HG03139 (cell line): ENCODE measurements at regions not wholly inside any gene's neighbourhood (a gene's known extent, or its start where the extent isn't known, plus 50 kb on each side); places are given as distances from the start of the nearest gene placed in this dataset.

ENCODE experiments used
- ATAC-seq: cut with Tn5 transposase; IDR thresholded peaks from one replicate; pipeline ENCODE4 v1.9.1; 2021; ENCODE audit not compliant: unreplicated experiment

GRCh38 chr13:47351798-47352197, 454.9 kb upstream of the HTR2A start:
- ATAC-seq: no peak

DNA sequence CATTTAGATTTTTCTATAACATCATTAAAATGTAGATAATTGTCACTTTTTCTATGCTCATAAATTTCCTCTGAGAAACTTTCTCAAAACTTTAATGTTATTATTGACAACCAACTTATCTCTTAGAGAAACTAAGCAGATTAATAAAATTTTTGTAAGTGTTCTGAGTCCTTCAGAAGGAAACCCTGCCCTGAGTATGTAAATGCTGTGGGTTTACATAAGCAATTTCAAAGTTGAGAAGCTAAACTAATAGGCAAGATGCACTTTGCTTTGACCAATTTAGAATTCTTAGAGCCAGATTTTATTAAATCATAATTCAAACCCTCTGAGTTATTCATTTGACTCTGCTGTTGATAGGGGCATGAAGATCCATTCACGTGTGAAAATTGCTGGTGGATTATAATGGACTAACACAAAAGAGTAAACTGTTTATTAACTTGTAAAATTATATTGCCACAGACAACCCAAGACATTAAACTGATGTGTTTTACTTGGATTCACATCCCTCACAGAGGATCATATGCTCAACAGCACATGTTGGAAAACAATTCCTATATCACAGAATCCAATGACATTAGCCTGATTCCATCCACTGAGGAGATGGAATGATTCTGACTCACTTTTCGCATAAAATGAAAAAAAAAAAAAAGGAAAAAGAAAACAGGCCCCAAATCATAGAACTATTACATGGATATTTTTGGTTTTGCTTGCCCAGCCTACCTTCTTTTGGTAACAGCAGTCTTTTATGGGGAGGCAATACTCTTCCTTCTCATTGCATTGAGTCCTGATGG, 453.7 kb upstream of the HTR2A start:
- ATAC-seq: no peak

DNA sequence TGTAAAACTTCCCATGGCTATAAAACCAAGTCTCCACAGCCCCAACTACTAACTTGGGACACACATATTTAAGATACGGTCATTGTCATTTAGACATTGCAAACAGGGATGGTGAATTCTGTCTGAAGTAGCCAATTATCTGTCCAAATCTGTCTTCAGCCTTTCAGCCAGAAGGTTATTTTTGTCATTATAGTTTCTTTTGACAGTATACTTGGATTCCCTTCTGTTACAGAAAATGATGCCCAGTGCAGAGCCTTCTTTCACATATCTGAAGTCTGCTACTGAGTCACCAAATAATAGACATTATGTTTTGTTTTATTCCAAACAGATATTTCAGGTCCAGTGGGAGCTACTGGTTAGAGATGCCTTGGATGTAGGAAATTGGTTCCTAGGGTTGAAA, 452.4 kb upstream of the HTR2A start:
- ATAC-seq: no peak

- no peak for ATAC-seq
These were observed 441.1 kb upstream of the HTR2A start for GRCh38 chr13:47337781-47338507.

- ATAC-seq: no peak
These were observed 437.3 kb upstream of the HTR2A start for GRCh38 chr13:47334173-47334572.

DNA sequence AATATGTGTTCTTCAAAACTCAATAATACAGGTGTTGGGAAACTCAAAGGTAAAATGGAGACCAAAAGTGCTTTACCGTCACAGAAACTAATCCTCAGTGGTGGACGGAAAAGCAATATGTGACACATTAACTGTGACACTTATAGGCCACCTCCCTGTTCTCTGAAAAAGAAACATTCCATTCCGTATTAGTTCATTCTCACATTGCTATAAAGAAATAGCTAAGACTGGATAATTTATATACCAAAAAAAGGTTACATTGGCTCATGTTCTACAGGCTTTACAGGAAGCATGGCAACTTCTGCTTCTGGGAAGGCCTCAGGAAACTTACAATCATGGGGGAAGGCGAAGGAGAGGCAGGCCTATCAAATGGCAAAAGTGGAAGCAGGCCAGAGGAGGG, 435.3 kb upstream of the HTR2A start:
- no peak for ATAC-seq

DNA sequence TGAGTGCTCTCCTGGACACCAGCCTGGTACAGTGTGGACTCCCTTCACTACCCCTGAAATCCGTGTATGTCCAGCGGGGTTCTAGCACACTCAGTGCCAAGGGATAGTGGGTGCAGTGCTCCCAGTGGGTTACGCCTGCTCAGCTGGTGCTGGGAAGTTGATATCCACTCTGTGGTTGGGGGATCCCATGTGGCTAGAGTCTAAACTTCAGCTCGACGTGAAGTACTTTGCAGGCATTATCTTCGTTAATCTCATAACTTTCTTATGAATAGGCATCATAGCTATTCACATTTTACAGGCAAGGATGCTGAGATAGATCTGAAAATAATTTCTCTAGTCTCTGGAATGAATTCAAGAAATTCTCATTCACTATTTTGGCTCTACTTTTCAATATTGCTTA, 433.2 kb upstream of the HTR2A start:
- ATAC-seq: no peak

DNA sequence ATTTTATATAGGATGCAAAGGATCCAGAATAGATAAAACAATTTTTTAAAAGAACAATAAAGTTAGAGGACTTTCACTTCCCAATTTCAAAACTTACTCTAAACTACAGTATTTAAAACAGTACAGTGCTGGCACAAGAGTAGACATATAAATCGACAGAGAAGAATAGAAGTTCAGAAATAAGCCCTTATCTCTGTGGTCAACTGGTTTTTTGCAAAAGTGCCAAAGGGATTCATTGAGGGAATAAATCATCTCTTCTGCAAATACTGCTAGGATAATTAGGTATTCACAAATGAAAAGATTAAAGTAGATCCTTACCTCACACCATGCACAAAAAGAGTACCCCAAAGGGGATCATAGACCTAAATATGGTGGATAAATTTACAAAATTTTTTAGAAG, 431.0 kb upstream of the HTR2A start:
- ATAC-seq: no peak

GRCh38 chr13:47326061-47326460, 429.2 kb upstream of the HTR2A start:
- no peak for ATAC-seq

GRCh38 chr13:47317356-47317755, 420.5 kb upstream of the HTR2A start:
- ATAC-seq: no peak

- no peak for ATAC-seq
These were observed 413.5 kb upstream of the HTR2A start for GRCh38 chr13:47310401-47310800.

- ATAC-seq: no peak
These were observed 410.1 kb upstream of the HTR2A start for GRCh38 chr13:47306991-47307390.

DNA sequence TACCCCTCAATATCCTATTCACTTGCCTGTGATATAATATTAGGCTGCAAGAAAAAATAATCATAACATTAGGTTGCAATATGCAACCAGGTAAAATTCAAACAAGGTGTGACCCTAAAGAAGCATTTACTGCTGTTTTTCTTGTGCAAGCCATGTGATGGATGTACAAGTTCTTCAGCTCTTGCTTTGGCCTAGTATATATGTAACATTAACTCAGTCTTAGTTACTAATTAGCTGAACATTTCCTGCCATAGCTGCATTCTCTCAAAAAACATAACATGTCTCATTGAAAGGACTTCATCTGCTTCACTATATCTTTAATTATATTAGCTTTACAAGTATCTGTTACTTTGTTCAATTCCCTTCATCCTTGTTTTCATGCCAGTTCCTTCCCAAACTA, 406.8 kb upstream of the HTR2A start:
- ATAC-seq: peak; percentile 89

- ATAC-seq: no peak
These were observed 402.5 kb upstream of the HTR2A start for GRCh38 chr13:47299304-47299703.

DNA sequence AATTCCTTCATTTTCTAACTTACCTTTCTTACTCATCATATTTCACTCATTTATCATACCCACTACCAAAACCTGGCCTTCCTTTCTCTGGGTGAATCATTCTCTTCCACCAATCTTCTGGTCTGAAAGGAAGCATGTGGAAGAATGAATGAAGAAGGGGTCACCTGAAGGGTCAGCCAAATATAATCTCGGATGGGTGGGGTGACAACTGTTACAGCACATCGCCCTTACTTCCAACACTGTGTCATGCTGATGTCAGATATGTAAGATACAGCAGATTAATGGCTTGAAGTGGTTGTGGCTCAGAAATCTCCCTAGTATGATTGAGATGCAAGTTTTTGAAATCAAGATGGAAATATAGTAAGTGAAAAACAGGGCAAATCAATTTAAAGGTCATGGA, 401.7 kb upstream of the HTR2A start:
- no peak for ATAC-seq

DNA sequence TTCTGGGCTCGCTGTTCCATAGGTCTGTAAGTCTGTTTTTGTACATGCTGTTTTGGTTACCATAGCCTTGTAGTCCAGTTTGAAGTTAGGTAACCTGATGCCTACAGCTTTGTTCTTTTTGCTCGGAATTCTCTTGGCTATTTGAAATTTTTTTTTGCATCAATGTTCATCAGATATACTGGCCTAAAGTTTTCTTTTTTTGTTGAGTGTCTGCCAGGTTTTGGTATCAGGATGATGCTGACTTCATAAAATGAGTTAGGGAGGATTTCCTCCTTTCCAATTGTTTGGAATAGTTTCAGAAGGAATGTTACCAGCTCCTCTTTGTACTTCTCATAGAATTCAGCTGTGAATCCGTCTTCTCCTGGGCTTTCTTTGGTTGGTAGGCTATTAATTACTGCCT, 397.8 kb upstream of the HTR2A start:
- ATAC-seq: no peak

- no peak for ATAC-seq
These were observed 394.3 kb upstream of the HTR2A start for GRCh38 chr13:47291107-47291656.

DNA sequence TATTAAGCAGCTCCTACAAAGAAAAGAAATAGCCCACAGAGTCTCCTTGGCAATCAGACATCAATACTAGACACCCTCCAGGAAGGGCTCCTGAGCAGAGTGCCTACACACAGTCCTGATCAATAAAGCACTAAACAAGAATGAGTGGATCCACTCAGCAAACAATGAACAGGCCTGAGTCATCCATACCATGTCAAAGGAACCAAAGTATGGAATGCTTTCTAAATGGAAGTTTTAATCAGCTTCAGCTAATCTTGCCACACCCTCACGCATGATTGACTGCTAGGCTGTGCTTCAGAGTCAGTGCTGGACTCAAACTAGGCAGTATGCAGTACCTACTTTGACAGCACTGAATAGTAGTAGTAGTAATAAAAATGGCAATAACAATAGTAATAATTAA, 392.7 kb upstream of the HTR2A start:
- ATAC-seq: no peak

DNA sequence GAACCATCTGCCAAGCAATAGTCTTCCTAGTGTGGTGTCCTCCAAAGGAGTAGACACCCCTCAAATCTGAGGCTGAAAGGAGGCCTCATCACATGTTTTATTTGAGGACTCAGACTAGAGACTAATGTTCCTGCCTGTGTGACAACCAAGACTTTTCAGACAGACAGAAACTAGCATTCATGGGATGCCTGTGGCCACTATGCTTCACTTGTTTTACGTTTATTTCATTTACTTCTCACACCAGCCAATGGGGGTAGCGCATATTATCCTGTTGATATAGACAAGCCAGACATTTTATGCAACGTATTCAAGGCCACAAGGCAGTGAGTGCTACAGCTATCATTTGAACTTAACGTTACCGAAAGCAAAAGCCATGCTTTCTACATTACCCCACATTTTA, 391.7 kb upstream of the HTR2A start:
- ATAC-seq: no peak

- no peak for ATAC-seq
These were observed 390.5 kb upstream of the HTR2A start for GRCh38 chr13:47287291-47287751.

DNA sequence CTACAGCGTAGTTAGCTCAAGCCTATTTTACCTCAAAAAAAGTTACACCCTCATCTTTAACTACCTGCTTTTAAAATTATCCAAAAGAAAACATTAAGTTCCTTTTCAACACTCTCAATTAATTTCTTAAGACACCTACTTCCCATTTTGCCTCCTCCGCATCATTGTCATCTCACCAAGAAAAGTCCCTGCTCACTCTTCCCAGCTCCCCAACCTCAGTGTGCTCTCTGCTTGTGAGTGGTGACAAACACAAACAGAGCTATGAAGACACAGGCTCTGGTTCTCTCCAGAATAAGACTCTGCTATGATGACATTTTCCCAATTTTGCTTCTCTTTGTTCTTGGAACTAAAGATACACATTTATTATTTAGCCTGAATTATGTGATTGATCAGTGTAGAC, 385.1 kb upstream of the HTR2A start:
- no peak for ATAC-seq

DNA sequence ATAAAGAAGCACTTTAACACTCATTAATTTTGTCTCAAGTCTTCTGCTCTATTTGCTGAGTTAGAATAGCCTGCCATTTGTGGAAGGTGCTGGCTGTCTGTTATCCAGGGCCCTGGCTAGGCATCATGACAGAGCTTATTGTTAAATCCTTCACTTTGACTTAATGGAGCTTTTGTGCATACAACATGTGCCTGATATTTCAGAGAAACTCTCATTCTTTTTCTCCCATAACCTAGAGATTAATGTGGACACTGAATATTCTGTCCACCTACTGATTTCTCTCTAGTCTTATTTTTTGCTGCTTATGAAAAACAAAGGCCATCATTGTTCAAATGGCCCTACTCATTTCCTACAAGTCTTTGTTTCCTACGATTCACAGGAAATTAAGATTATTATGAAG, 383.1 kb upstream of the HTR2A start:
- ATAC-seq: no peak
